GM18907 (cell line): ENCODE measurements at regions not wholly inside any gene's neighbourhood (a gene's known extent, or its start where the extent isn't known, plus 50 kb on each side); places are given as distances from the start of the nearest gene placed in this dataset.

Source experiments
- ATAC-seq: cut with Tn5 transposase; IDR thresholded peaks from one replicate; pipeline ENCODE4 v1.9.1; 2021; ENCODE audit warnings: mild to moderate bottlenecking, moderate library complexity; ENCODE audit not compliant: unreplicated experiment

- ATAC-seq = no peak
Observed at GRCh38 chr3:76177610-76178009, 392.3 kb upstream of the ZNF717 start.

GRCh38 chr3:76178412-76178811 lies 393.1 kb upstream of the ZNF717 start:
- no peak for ATAC-seq

DNA sequence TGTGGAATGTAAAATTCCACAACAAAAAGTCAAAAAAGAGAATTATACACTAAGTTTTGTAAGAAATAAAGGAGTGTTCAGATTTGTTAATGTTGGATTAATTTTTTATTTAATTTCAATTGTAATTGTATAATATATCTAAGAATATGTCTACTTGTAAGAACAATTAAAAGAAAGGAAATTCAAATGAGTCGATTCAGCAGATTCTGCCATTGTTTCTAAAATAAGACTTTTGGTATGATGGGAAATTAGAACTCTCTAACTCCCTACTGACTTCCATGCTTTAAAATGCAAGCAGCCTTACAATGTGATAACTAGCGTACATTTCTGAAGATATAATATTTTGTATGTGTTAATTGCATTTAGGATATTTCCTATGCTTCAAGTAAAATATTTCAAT lies 395.9 kb upstream of the ZNF717 start:
- ATAC-seq = no peak

DNA sequence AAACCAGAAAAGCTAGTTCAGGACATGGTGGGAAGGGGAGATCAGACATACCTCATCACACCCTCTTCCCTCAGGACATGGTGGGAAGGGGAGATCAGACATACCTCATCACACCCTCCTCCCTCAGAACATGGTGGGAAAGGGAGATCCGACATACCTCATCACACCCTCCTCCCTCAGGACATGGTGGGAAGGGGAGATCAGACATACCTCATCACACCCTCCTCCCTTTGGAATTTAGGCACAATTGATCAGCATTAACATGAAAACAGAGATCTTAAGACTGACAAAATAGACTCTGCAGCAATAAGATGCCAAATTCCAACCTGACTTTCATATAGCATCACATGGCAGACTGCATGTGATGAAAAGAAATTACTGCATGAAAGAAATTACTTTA lies 412.7 kb upstream of the ZNF717 start:
- no peak for ATAC-seq

- no peak for ATAC-seq
Observed at GRCh38 chr3:76199382-76199781, 414.0 kb upstream of the ZNF717 start.

DNA sequence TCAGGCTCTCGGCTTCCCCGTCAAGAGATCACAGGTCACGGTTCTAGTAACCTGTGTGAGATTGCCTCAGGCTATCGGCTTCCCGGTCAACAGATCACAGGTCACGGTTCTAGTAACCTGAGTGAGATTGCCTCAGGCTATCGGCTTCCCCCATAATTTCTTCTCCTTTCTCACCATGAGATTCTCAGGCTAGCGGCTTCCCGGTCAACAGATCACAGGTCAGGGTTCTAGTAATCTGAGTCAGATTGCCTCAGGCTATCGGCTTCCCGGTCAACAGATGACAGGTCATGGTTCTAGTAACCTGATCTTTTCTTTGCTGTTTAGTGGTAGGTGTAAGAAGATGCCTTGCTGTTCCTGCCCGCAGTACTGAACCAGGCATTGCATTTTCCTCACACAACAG lies 418.2 kb upstream of the ZNF717 start:
- no peak for ATAC-seq

- no peak for ATAC-seq
Observed at GRCh38 chr3:76206346-76206745, 421.0 kb upstream of the ZNF717 start.

- ATAC-seq = no peak
Observed at GRCh38 chr3:76212679-76213078, 427.3 kb upstream of the ZNF717 start.

DNA sequence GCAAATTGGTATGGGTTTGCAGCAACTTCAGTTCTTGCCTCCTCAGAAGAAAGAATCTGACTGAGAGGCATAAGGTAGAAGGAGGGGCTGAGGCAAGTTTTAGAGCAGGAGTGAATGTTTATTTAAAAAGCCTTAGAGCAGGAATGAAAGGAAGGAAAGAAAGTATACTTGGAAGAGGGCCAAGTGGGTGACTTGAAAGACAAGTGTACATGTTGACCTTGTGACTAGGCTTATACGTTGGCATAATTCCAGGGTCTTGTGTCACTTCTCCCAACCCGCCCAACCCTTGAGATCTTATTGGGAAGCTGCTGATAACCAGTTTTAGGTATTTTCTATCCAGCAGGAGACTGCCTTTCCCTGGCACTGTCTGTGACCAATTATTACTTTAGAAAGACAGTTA lies 436.9 kb upstream of the ZNF717 start:
- ATAC-seq = no peak

- no peak for ATAC-seq
Observed at GRCh38 chr3:76231258-76231657, 445.9 kb upstream of the ZNF717 start.

GRCh38 chr3:76242886-76243753 lies 457.8 kb upstream of the ZNF717 start:
- no peak for ATAC-seq

DNA sequence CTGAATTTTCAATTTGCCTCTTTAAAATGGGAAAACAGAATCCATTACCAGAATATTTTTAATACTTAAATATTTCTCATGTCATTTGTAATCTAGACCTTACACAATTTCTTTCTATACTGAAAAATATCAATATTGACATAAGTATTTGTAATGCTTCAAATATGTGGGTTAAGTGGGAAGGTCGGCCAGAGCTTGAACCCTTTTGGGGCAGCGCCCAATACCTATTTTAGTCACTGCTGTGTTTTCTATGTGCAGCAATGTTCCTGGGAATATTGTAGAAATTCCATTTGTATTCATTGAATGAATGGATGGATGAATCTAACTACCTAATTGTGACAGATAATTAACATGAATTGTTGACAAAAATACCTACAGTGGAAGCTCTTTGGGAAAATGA lies 459.7 kb upstream of the ZNF717 start:
- ATAC-seq = no peak

GRCh38 chr3:76245622-76246021 lies 460.3 kb upstream of the ZNF717 start:
- no peak for ATAC-seq

DNA sequence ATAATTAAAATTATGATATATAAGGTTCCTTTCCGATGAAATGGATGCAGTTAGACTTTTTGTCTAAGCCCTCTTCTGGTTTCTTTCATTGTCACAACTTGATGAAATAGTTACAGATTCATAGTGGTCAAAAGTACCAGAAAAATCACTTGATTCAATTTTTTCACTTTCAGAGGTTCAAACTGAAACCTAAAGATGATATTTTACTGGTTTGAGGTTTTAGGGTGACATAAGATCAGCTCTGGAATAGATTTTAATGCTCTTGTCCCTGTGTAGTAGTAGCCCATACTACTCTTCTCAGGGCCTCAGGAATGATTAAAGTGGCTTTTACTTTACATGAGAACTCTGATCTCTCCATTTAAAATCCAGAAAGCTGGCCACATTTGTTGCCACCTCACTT lies 479.1 kb upstream of the ZNF717 start:
- no peak for ATAC-seq

DNA sequence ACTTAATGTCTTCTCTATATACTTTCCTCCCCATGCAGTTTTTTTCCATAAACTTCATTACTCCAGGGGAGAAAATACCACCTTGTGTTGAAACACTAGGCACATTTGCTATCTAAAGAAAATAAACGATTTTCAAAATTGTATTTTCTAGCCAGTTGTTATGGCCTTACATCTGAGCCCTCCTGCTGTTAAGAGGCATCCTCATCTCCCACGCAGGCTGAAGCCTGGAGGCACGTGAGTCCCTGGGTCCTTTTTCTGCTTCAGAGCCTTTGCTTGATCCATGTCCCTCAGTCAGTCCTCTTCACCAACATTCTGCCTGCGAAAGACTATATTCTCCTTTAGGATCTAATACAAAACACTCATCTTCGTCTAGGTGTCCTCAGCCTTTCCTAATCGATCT lies 479.6 kb upstream of the ZNF717 start:
- no peak for ATAC-seq

DNA sequence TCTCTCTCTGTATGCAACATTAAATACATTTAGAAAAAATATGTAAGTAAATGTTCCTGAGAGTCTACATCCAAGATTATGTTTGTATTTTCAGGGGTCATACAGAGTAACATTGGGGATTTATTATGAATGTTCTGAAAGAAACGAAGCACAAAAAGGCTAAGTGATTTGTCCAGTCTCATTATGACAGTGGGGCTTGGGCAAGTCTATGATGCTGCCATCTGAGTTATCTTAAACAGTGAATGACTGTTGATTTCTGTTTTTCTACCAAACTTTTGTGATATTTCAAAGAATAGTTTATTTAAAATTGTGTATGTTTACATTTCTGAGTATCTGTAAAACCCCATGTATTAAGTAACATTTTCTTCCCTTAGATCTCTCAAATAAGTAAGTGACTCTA lies 481.2 kb upstream of the ZNF717 start:
- no peak for ATAC-seq

DNA sequence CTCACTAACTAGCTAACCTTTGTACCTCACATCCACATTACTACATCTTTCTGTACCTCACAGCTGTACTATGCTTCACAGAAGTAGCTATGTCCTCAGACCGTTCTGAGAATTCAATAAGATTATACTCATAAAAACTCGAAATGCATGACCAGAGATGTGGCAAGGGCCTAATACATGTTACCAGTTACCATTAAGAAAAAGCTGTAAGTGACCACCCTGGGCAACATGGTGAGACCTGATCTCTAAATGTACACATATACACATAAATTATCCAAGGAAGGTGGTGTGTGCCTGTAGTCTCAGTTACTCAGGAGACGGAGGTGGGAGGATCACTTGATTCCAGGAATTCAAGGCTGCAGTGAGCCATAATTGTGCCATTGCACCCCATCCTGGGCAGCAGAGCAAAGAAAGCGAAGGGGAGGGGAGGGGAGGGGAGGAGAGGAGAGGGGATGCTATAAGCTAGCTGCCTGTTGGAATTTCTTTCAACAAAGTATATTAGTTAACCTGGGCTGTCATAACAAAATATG lies 482.6 kb upstream of the ZNF717 start:
- no peak for ATAC-seq

- no peak for ATAC-seq
Observed at GRCh38 chr3:76293856-76294255, 508.5 kb upstream of the ZNF717 start.

GRCh38 chr3:76300746-76301145 lies 515.4 kb upstream of the ZNF717 start:
- no peak for ATAC-seq

DNA sequence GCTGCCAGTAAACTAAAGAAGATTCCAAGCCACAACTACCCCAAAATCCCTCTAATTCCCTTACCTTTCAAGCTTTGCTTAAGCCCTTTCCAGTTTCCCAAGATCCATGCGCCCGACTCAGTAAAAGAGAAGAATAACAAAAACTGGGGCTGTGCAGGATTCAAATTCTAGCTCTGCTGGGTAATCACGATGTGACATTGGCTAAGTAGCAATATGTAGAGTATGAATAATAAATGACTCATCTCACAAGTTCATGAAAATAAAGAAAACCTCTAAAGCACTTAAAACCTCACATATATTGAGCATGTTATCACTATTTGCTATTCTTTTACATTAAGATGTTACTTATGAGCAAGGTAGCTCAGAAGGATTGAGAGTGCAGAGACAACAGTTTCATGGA lies 522.2 kb upstream of the ZNF717 start:
- ATAC-seq = no peak

DNA sequence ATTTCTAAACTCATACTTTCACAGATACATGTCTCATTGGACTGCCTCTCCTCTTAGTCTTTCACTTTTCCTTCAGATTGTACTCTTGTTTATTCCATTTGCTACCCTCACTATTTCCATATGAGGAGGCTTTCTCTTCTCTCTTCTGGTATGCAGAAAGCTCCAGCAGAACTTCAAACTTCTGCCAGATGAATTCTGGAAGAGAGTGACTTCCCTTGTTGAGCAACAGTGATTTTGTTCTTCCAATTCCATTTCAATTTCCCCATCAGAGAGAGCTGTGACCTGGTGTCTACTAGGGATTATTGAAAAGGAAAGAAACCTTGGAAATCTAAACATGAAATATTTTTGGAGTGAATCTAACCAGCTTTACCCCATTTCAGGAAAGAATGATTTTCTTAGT lies 523.2 kb upstream of the ZNF717 start:
- ATAC-seq = no peak

DNA sequence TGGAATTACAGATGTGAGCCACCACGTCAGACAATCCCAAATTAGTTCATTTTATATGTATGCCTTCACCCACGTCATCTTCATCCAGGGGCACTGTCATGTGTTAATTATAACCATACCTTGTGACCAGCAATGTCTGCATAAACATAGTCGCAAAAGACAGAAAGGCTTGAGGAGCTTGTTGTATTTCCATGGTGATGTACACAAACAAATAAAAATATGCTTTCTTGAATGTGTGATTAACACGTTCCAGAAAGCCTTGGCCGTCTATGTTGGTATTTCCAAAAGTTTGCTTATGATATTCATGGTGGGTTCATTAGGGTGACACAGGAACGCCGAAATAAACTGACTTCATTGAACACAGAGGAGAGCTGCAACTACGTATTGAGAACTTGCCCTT lies 524.7 kb upstream of the ZNF717 start:
- no peak for ATAC-seq

DNA sequence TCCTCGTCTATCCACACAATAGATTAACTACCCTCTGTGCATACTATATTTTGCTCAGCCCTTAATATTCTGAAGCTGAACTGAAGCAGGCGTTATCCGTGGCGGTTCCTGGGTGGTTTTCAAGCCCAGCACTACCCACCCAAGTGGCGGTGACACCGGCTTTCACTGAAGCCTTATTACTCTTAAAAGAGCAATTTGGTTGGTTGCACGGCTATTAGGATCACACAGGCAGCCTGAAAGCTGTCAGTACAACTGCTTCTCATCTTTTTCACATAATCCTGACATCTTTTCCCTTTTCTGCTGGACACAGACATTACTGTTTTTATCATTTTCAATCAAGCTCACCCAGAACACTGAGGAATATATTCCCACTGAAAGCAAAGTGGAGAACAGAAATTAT lies 525.3 kb upstream of the ZNF717 start:
- no peak for ATAC-seq
